H1 (cell line): ENCODE measurements at regions not wholly inside any gene's neighbourhood (a gene's known extent, or its start where the extent isn't known, plus 50 kb on each side); places are given as distances from the start of the nearest gene placed in this dataset.

Source experiments
- CTCF ChIA-PET: fragments of 300-600 bp; sonication (Branson Sonifier 250); formaldehyde crosslinking; loops from one replicate; lab custom pipeline; 2021; ENCODE audit not compliant: partially characterized antibody; lab: Charles Lee
- POLR2A ChIA-PET: fragments of 300-600 bp; sonication (Branson Sonifier 250); formaldehyde crosslinking; loops from one replicate; lab custom pipeline; 2021; ENCODE audit warnings: inconsistent platforms; ENCODE audit not compliant: partially characterized antibody; lab: Charles Lee
- DNase-seq, 2 experiments: peaks; one replicate each; pipeline versions ENCODE4 v3.0.0 to v3.0.0-alpha.2; 2010 to 2022; ENCODE audit warnings: low spot score in 2 of 2, low read depth in 1 of 2, mixed read lengths in 1 of 2
- FAIRE-seq: peaks from 2 replicates; lab custom pipeline; 2011; peaks lifted over from hg19 to GRCh38; lab: Jason Lieb, UNC
- H2AFZ ChIP-seq: 2 replicates; pipeline ENCODE4 v1.8.1; 2012; ENCODE audit warnings: low read length, inconsistent platforms
- H2AK5ac ChIP-seq: 2 replicates; pipeline ENCODE4 v1.6.1; 2013; ENCODE audit warnings: low read depth, low read length
- H2BK120ac ChIP-seq: replicated peaks from 2 replicates; pipeline ENCODE3; 2013; ENCODE audit warnings: low read depth, low read length, inconsistent platforms
- H2BK12ac ChIP-seq: 2 replicates; pipeline ENCODE4 v1.6.1; 2013; ENCODE audit warnings: low read depth, low read length
- H2BK15ac ChIP-seq: 2 replicates; pipeline ENCODE4 v1.6.1; 2013; ENCODE audit warnings: low read length
- H2BK20ac ChIP-seq: 2 replicates; pipeline ENCODE4 v1.6.1; 2013; ENCODE audit warnings: low read length
- H2BK5ac ChIP-seq: 2 replicates; pipeline ENCODE4 v1.6.1; 2013; ENCODE audit warnings: low read depth, low read length
- H3K14ac ChIP-seq: 2 replicates; pipeline ENCODE4 v1.6.1; 2013; ENCODE audit warnings: inconsistent platforms; ENCODE audit not compliant: insufficient read length
- H3K18ac ChIP-seq: 2 replicates; pipeline ENCODE4 v1.6.1; 2013; ENCODE audit warnings: low read length; ENCODE audit errors: extremely low read depth
- H3K23ac ChIP-seq: 2 replicates; pipeline ENCODE4 v1.6.1; 2013; ENCODE audit warnings: inconsistent platforms; ENCODE audit not compliant: insufficient read length
- H3K23me2 ChIP-seq: 2 replicates; pipeline ENCODE4 v1.6.1; 2013; ENCODE audit warnings: low read depth, low read length
- H3K27ac ChIP-seq: 2 replicates; pipeline ENCODE4 v1.6.1; 2011; ENCODE audit warnings: low read depth, low read length, inconsistent platforms
- H3K27me3 ChIP-seq, 4 experiments: replicated peaks in 1 of 4; 1 replicate in 1 of 4; 2 replicates in 3 of 4; pipeline versions ENCODE4 v1.6.1 to v1.8.1; 2011 to 2013; ENCODE audit warnings: low read length in 3 of 4, mild to moderate bottlenecking in 3 of 4, inconsistent platforms in 2 of 4, mixed read lengths in 2 of 4, moderate library complexity in 1 of 4; ENCODE audit not compliant: control insufficient read depth in 3 of 4, insufficient read depth in 3 of 4; ENCODE audit errors: extremely low read depth in 1 of 4
- H3K36me3 ChIP-seq, 4 experiments: 2 replicates each; pipeline versions ENCODE4 v1.6.1 to v1.8.1; 2011 to 2013; ENCODE audit warnings: mild to moderate bottlenecking in 4 of 4, low read length in 3 of 4, moderate library complexity in 2 of 4, control low read depth in 1 of 4, inconsistent platforms in 1 of 4; ENCODE audit not compliant: insufficient read depth in 4 of 4, control insufficient read depth in 2 of 4
- H3K4ac ChIP-seq: replicated peaks from 2 replicates; pipeline ENCODE3; 2013; ENCODE audit warnings: low read length, low read depth, mixed read lengths, inconsistent platforms; ENCODE audit not compliant: insufficient read length
- H3K4me1 ChIP-seq, 4 experiments: replicated peaks in 1 of 4; 1 replicate in 1 of 4; 2 replicates in 3 of 4; pipeline versions ENCODE4 v1.6.1 to v1.8.1; 2011 to 2013; ENCODE audit warnings: low read length in 3 of 4, inconsistent platforms in 2 of 4, mixed read lengths in 1 of 4; ENCODE audit not compliant: insufficient read depth in 4 of 4, control insufficient read depth in 3 of 4
- H3K4me2 ChIP-seq, 2 experiments: 2 replicates each; pipeline versions ENCODE4 v1.6.1 to v1.8.1; 2011 to 2013; ENCODE audit warnings: low read depth in 2 of 2, low read length in 2 of 2, control low read depth in 1 of 2, inconsistent platforms in 1 of 2, mild to moderate bottlenecking in 1 of 2; ENCODE audit not compliant: insufficient read depth in 1 of 2
- H3K4me3 ChIP-seq, 4 experiments: fragments of 200-600, 300-600 bp in 1 of 4; sonication (generic), shearing (Covaris generic), sonication (Bioruptor Twin) in 1 of 4; 2 replicates each; pipeline versions ENCODE4 v1.5.1 to v1.8.1; 2011 to 2016; ENCODE audit warnings: low read length in 4 of 4, low read depth in 3 of 4, control low read depth in 2 of 4, inconsistent platforms in 2 of 4, mild to moderate bottlenecking in 2 of 4, mixed read lengths in 1 of 4, moderate library complexity in 1 of 4; ENCODE audit not compliant: insufficient read depth in 2 of 4; ENCODE audit errors: extremely low read depth in 1 of 4
- H3K56ac ChIP-seq: replicated peaks from 2 replicates; pipeline ENCODE3; 2013; ENCODE audit warnings: low read depth, mild to moderate bottlenecking, mixed read lengths, low read length, inconsistent platforms; ENCODE audit not compliant: insufficient read length
- H3K79me1 ChIP-seq: 2 replicates; pipeline ENCODE4 v1.6.1; 2013; ENCODE audit warnings: low read depth, low read length, control low read depth
- H3K79me2 ChIP-seq, 2 experiments: 2 replicates each; pipeline versions ENCODE4 v1.6.1 to v1.8.1; 2012 to 2013; ENCODE audit warnings: low read length in 2 of 2, mild to moderate bottlenecking in 2 of 2, inconsistent platforms in 1 of 2; ENCODE audit not compliant: insufficient read depth in 2 of 2, control insufficient read depth in 1 of 2
- H3K9ac ChIP-seq, 4 experiments: replicated peaks in 1 of 4; 1 replicate in 1 of 4; 2 replicates in 3 of 4; pipeline versions ENCODE4 v1.6.1 to v1.8.1; 2011 to 2013; ENCODE audit warnings: low read depth in 3 of 4, low read length in 3 of 4, control low read depth in 2 of 4, mild to moderate bottlenecking in 2 of 4, moderate library complexity in 2 of 4, inconsistent platforms in 1 of 4; ENCODE audit errors: extremely low read depth in 1 of 4
- H3K9me3 ChIP-seq, 2 experiments: 2 replicates each; pipeline versions ENCODE4 v1.6.1 to v1.8.1; 2012 to 2013; ENCODE audit warnings: mild to moderate bottlenecking in 2 of 2, moderate library complexity in 2 of 2, control low read depth in 1 of 2, inconsistent platforms in 1 of 2, low read depth in 1 of 2, low read length in 1 of 2, mixed read lengths in 1 of 2; ENCODE audit not compliant: insufficient read depth in 2 of 2
- H4K20me1 ChIP-seq, 2 experiments: replicated peaks in 1 of 2; 2 replicates each; pipeline versions ENCODE3 to v1.8.1; 2011 to 2013; ENCODE audit warnings: inconsistent platforms in 2 of 2, low read length in 2 of 2, mild to moderate bottlenecking in 1 of 2; ENCODE audit not compliant: insufficient read depth in 2 of 2, control insufficient read depth in 1 of 2
- H4K5ac ChIP-seq: 2 replicates; pipeline ENCODE4 v1.6.1; 2013; ENCODE audit warnings: low read length, low read depth, mixed read lengths, inconsistent platforms; ENCODE audit not compliant: insufficient read length
- H4K8ac ChIP-seq: 2 replicates; pipeline ENCODE4 v1.8.0; 2013; ENCODE audit warnings: mild to moderate bottlenecking, moderate library complexity, low read length, inconsistent platforms; ENCODE audit not compliant: insufficient read depth; ENCODE audit errors: extremely low read depth
- H4K91ac ChIP-seq: replicated peaks from 2 replicates; pipeline ENCODE3; 2013; ENCODE audit warnings: low read length, mixed read lengths, inconsistent platforms; ENCODE audit not compliant: insufficient read length
- CEBPB ChIP-seq: IDR thresholded peaks from 2 replicates; pipeline ENCODE4 v1.6.1; 2012; ENCODE audit warnings: low read depth, low read length
- CHD1 ChIP-seq: IDR thresholded peaks from 2 replicates; pipeline ENCODE4 v1.6.1; 2012; ENCODE audit warnings: low read depth, low read length, improper control_type of control experiment
- GABPA ChIP-seq: IDR thresholded peaks from 2 replicates; pipeline ENCODE4 v1.6.1; 2011; ENCODE audit warnings: mild to moderate bottlenecking, low read length, moderate library complexity, borderline replicate concordance; ENCODE audit not compliant: insufficient read depth
- GTF2F1 ChIP-seq: IDR thresholded peaks from 2 replicates; pipeline ENCODE4 v1.6.1; 2012; ENCODE audit warnings: low read depth, low read length, improper control_type of control experiment, borderline replicate concordance
- HDAC2 ChIP-seq, 2 experiments: fragments of 300-600 bp in 1 of 2; sonication (generic) in 1 of 2; IDR thresholded peaks; 2 replicates each; pipeline ENCODE4 v1.6.1; 2011 to 2012; ENCODE audit warnings: low read depth in 2 of 2, low read length in 2 of 2, mild to moderate bottlenecking in 2 of 2, moderate library complexity in 2 of 2, borderline replicate concordance in 1 of 2, inconsistent platforms in 1 of 2
- KDM1A ChIP-seq: fragments of 200-600, 300-600 bp; sonication (generic); IDR thresholded peaks from 2 replicates; pipeline ENCODE4 v1.7.1; 2016; ENCODE audit warnings: mild to moderate bottlenecking, low read length, borderline replicate concordance
- MAFK ChIP-seq: IDR thresholded peaks from 2 replicates; pipeline ENCODE4 v1.6.1; 2012; ENCODE audit warnings: low read depth, mild to moderate bottlenecking, improper control_type of control experiment, low read length
- NRF1 ChIP-seq: IDR thresholded peaks from 2 replicates; pipeline ENCODE4 v1.6.1; 2011; ENCODE audit warnings: mild to moderate bottlenecking, low read depth, low read length, improper control_type of control experiment
- SIX5 ChIP-seq: IDR thresholded peaks from 2 replicates; pipeline ENCODE4 v1.6.1; 2011; ENCODE audit warnings: mild to moderate bottlenecking, low read depth, low read length
- SP2 ChIP-seq: IDR thresholded peaks from 2 replicates; pipeline ENCODE4 v1.6.1; 2012; ENCODE audit warnings: mild to moderate bottlenecking, low read length, inconsistent platforms
- ZNF274 ChIP-seq: IDR thresholded peaks from 2 replicates; pipeline ENCODE4 v1.7.0; 2012; ENCODE audit warnings: low read length, borderline replicate concordance; ENCODE audit errors: extremely low read depth
- WGBS, 2 experiments: shearing (Covaris generic) in 1 of 2; methylation state at CpG; one replicate each; pipeline versions ENCODE4 v1.1.6 to v1.1.7; 2013 to 2015; ENCODE audit warnings: low lambda C conversion rate in 2 of 2, mixed read lengths in 2 of 2, inconsistent platforms in 1 of 2, low coverage in 1 of 2, missing lambda C conversion rate in 1 of 2; ENCODE audit not compliant: insufficient replicate concordance in 2 of 2, insufficient coverage in 1 of 2, insufficient read length in 1 of 2; ENCODE audit errors: extremely low coverage in 1 of 2, missing lambda C conversion rate in 1 of 2; 5-methylcytosine and 5-hydroxymethylcytosine counted together
- TF ChIP-seq, protein P1 (sequence below): IDR thresholded peaks from 2 replicates; pipeline ENCODE4 v1.6.1; 2012; ENCODE audit warnings: low read length, inconsistent platforms
- TF ChIP-seq, protein P2 (sequence below): IDR thresholded peaks from 2 replicates; pipeline ENCODE4 v1.6.1; 2012; ENCODE audit warnings: inconsistent platforms

DNA sequence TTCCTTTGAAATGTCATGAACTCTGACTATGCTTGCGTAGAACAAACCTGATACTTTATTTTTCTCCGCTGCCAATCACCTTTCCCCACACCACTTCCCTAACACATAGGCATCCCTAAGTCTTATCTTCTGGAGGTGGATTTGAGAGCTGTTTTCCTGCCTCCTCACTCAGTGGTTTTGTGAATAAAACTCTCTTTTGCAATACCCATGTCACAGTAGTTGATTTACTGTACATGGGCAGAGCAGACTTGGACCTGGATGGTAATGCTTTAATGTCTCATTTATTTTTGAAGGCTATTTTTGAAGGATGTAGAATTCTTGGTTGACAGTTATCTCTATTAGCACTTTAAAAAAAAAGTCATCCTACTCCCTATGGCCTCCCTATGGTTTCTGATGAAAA is 881.8 kb downstream of the SLITRK5 start:
- Histone ChIP-seq H3K4me1 (no peaks in the 10 kb centered on the region), H3K18ac (no peak overlapping the region), H4K8ac (no peak overlapping the region), H2BK120ac (no peak overlapping the region), H3K23ac (no peak overlapping the region), H3K27me3 (no peaks in the 10 kb centered on the region), H3K9me3 (no peaks in the 10 kb centered on the region), H2AFZ (no peak overlapping the region), H2BK5ac (no peak overlapping the region), H3K4me2 (no peak overlapping the region), H3K4ac (no peak overlapping the region), H2BK12ac (no peak overlapping the region), H4K91ac (no peak overlapping the region), H3K4me3 (no peak overlapping the region), H3K14ac (no peak overlapping the region), H2AK5ac (no peak overlapping the region), H4K20me1 (no peaks in the 10 kb centered on the region), H3K36me3 (no peaks in the 10 kb centered on the region), H3K56ac (no peak overlapping the region), H4K5ac (no peak overlapping the region), H2BK15ac (no peak overlapping the region), H2BK20ac (no peak overlapping the region), H3K27ac (no peak overlapping the region), H3K79me2 (no peaks in the 10 kb centered on the region), H3K23me2 (no peaks in the 10 kb centered on the region), H3K79me1 (no peaks in the 10 kb centered on the region), H3K9ac (no peak overlapping the region)
- WGBS, 2 experiments, result 94% methylated on average over 2 of the region's 2 CpGs; no CpG with 5 or more reads in 1 of the 2 experiments
- no peak for DNase-seq
- POLR2A ChIA-PET, result no interaction called here
- CTCF ChIA-PET, result interaction anchor here (1.1 kb wide), 1 partner anchor 11 kb away, joined by 3 read pairs; no protein-coding TSS in a partner anchor
- FAIRE-seq, result no peak
- TF ChIP-seq, protein P1, sequence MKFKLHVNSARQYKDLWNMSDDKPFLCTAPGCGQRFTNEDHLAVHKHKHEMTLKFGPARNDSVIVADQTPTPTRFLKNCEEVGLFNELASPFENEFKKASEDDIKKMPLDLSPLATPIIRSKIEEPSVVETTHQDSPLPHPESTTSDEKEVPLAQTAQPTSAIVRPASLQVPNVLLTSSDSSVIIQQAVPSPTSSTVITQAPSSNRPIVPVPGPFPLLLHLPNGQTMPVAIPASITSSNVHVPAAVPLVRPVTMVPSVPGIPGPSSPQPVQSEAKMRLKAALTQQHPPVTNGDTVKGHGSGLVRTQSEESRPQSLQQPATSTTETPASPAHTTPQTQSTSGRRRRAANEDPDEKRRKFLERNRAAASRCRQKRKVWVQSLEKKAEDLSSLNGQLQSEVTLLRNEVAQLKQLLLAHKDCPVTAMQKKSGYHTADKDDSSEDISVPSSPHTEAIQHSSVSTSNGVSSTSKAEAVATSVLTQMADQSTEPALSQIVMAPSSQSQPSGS, result no peak
- no peak for TF ChIP-seq SIX5
- no peak for TF ChIP-seq NRF1
- TF ChIP-seq SP2, result no peak
- TF ChIP-seq, protein P2, sequence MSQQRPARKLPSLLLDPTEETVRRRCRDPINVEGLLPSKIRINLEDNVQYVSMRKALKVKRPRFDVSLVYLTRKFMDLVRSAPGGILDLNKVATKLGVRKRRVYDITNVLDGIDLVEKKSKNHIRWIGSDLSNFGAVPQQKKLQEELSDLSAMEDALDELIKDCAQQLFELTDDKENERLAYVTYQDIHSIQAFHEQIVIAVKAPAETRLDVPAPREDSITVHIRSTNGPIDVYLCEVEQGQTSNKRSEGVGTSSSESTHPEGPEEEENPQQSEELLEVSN, result no peak
- no peak for TF ChIP-seq GTF2F1
- TF ChIP-seq KDM1A, result no peak
- TF ChIP-seq GABPA, result no peak
- no peak for TF ChIP-seq HDAC2 (IDR thresholded peaks at IDR 0.05; ENCODE audit: borderline replicate concordance in 1 of 2, low read depth in 2 of 2, low read length in 2 of 2)
- no peak for TF ChIP-seq ZNF274
- TF ChIP-seq CEBPB, result no peak
- no peak for TF ChIP-seq MAFK
- TF ChIP-seq CHD1, result no peak
